Common myeloid progenitor, CD34-positive (primary cell): ENCODE measurements at regions not wholly inside any gene's neighbourhood (a gene's known extent, or its start where the extent isn't known, plus 50 kb on each side); places are given as distances from the start of the nearest gene placed in this dataset.

ENCODE experiments used
- CTCF ChIA-PET: fragments of 350-600 bp; sonication (Branson Sonifier 250); formaldehyde crosslinking; loops from one replicate; lab custom pipeline; 2021; ENCODE audit warnings: antibody characterized with exemption; lab: Charles Lee
- POLR2A ChIA-PET: fragments of 350-600 bp; sonication (Branson Sonifier 250); formaldehyde crosslinking; loops from one replicate; lab custom pipeline; 2021; ENCODE audit warnings: antibody characterized with exemption; lab: Charles Lee
- DNase-seq, 3 donors: peaks; one replicate each; pipeline versions ENCODE4 v3.0.0 to v3.0.0-alpha.2; 2013
- H3K27ac ChIP-seq, 2 experiments: 1 replicate in 1 of 2; 2 replicates in 1 of 2; pipeline ENCODE4 v1.7.0; 2013; ENCODE audit warnings: inconsistent platforms in 2 of 2, low read length in 2 of 2, mild to moderate bottlenecking in 2 of 2, low read depth in 1 of 2, moderate library complexity in 1 of 2; ENCODE audit not compliant: severe bottlenecking in 2 of 2, insufficient read depth in 1 of 2, poor library complexity in 1 of 2
- H3K27me3 ChIP-seq, 5 experiments: replicated peaks in 2 of 5; 1 replicate in 3 of 5; 2 replicates in 2 of 5; pipeline versions ENCODE4 v1.6.1 to v1.7.0; 2013; ENCODE audit warnings: low read length in 4 of 5, mild to moderate bottlenecking in 2 of 5, moderate library complexity in 2 of 5, inconsistent platforms in 1 of 5; ENCODE audit not compliant: insufficient read depth in 5 of 5, control insufficient read depth in 4 of 5
- H3K36me3 ChIP-seq, 4 experiments: 1 replicate in 2 of 4; 2 replicates in 2 of 4; pipeline versions ENCODE4 v1.6.1 to v1.7.0; 2013; ENCODE audit warnings: low read length in 3 of 4, control low read depth in 1 of 4, mild to moderate bottlenecking in 1 of 4; ENCODE audit not compliant: control insufficient read depth in 4 of 4, insufficient read depth in 4 of 4
- H3K4me1 ChIP-seq, 4 experiments: 1 replicate in 3 of 4; 2 replicates in 1 of 4; pipeline versions ENCODE4 v1.6.1 to v1.7.1; 2013; ENCODE audit warnings: low read length in 3 of 4, mild to moderate bottlenecking in 3 of 4, control low read depth in 1 of 4, inconsistent platforms in 1 of 4, moderate library complexity in 1 of 4; ENCODE audit not compliant: control insufficient read depth in 4 of 4, insufficient read depth in 4 of 4; ENCODE audit errors: control extremely low read depth in 1 of 4
- H3K4me3 ChIP-seq, 7 experiments: 1 replicate in 4 of 7; 2 replicates in 3 of 7; pipeline versions ENCODE4 v1.5.1 to v1.7.0; 2013; ENCODE audit warnings: mild to moderate bottlenecking in 7 of 7, low read length in 6 of 7, moderate library complexity in 6 of 7, inconsistent platforms in 2 of 7, low read depth in 2 of 7, control low read depth in 1 of 7; ENCODE audit not compliant: insufficient read depth in 4 of 7, control insufficient read depth in 1 of 7; ENCODE audit errors: extremely low read depth in 1 of 7
- H3K9me3 ChIP-seq, 5 experiments: 1 replicate in 4 of 5; 2 replicates in 1 of 5; pipeline versions ENCODE4 v1.6.1 to v1.7.1; 2013; ENCODE audit warnings: low read length in 4 of 5, mild to moderate bottlenecking in 2 of 5, inconsistent platforms in 1 of 5, low read depth in 1 of 5, moderate library complexity in 1 of 5; ENCODE audit not compliant: control insufficient read depth in 4 of 5, insufficient read depth in 2 of 5; ENCODE audit errors: control extremely low read depth in 1 of 5
- WGBS: methylation state at CpG from one replicate; pipeline ENCODE4 v1.1.5; 2013; ENCODE audit not compliant: insufficient coverage; 5-methylcytosine and 5-hydroxymethylcytosine counted together

DNA sequence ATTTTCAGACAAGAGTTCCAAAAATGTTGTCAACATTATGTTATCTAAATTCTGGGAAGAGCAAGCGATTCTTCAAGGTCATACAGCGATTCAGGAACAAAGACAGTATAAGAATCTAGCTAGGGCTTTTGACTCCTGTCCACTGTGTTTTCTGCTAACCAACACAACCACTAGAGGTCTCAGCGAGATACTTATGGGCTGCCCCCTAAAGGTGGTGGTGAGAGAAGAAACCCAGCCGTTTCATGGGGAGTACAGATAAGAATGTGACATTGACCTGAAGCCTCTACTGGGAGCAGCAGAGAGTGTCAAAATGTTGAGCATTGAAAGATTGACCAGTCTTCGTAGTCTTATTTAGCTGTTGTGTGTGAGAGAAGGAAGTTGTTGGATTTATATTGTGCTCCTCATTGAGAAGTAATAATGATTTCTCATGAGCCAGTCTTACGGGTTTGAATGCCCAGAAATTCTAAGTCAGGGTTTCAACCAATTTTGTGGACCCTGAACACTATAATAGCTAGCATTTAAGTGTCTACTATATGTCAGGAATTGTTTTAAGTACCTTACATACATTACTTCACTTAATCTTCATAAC is 168.3 kb downstream of the SPRY1 start:
- Histone ChIP-seq H3K36me3 (no peaks in the 10 kb centered on the region), H3K27me3 (no peaks in the 10 kb centered on the region), H3K27ac (no peak overlapping the region), H3K9me3 (no peaks in the 10 kb centered on the region), H3K4me1 (peaks cover 0 to 6% (median 3%) of the 10 kb centered on the region in 4 experiments), H3K4me3 (no peak overlapping the region)
- ChIA-PET POLR2A (no interaction called here), CTCF (interaction anchor here (0.6 to 4.8 kb wide), 47 partner anchors 10 to 439 kb away, joined by 3 to 57 read pairs (median 4); partner anchors contain the start of gene SPRY1)
- DNase-seq, result peak; percentile 89 to 93 (median 93)
- 4% methylated on average over 4 of the region's 6 CpGs for WGBS

DNA sequence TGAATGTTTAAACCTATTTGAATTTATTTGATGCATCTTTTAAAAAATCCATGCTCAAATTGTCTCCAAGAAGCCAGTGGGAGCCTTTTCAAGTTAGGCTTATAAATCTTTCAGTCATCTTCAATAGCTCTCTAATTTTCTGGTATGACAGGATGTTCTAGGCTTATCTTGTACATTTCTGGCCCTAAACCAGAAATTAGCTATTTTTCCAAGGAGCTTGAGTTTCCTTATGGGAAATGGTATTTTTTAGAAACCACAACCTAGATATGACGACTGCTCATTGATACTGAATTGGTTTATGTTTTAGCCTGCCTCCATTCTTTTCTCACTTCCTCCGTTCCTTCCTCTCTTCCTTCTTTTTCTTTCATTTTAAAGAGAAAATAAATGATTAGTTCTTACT is 172.3 kb downstream of the SPRY1 start:
- H3K27me3 ChIP-seq, result no peaks in the 10 kb centered on the region
- ChIA-PET CTCF (interaction anchor here (0.7 to 1.4 kb wide), 4 partner anchors 52 to 171 kb away, joined by 3 to 4 read pairs (median 3); no protein-coding TSS in a partner anchor), POLR2A (interaction anchor here (0.6 kb wide), 1 partner anchor 20 kb away, joined by 3 read pairs; no protein-coding TSS in a partner anchor)
- H3K36me3 ChIP-seq, result no peaks in the 10 kb centered on the region
- no peaks in the 10 kb centered on the region for H3K9me3 ChIP-seq
- H3K4me3 ChIP-seq, result no peak overlapping the region
- H3K27ac ChIP-seq, result no peak overlapping the region
- WGBS, result no CpG with 5 or more reads among the region's 2 CpGs
- peaks cover 0 to 5% (median 3%) of the 10 kb centered on the region in 4 experiments for H3K4me1 ChIP-seq
- no peak for DNase-seq

- Histone ChIP-seq H3K36me3 (no peaks in the 10 kb centered on the region), H3K27me3 (no peaks in the 10 kb centered on the region), H3K4me1 (peaks cover 0 to 4% (median 2%) of the 10 kb centered on the region in 4 experiments), H3K4me3 (no peak overlapping the region), H3K27ac (no peak overlapping the region), H3K9me3 (no peaks in the 10 kb centered on the region)
- ChIA-PET CTCF (interaction anchor here (0.7 to 1.4 kb wide), 3 partner anchors 52 to 172 kb away, joined by 3 to 4 read pairs (median 3); no protein-coding TSS in a partner anchor), POLR2A (no interaction called here)
- WGBS, result no CpG with 5 or more reads among the region's 2 CpGs
- no peak for DNase-seq
Measured at GRCh38 chr4:123569541-123569940, 172.9 kb downstream of the SPRY1 start.

GRCh38 chr4:123573866-123574508 is 177.4 kb downstream of the SPRY1 start:
- DNase-seq, result no peak
- H3K27ac ChIP-seq, result no peak overlapping the region
- no peaks in the 10 kb centered on the region for H3K27me3 ChIP-seq
- no peaks in the 10 kb centered on the region for H3K36me3 ChIP-seq
- WGBS, result 98% methylated on average over 7 of the region's 8 CpGs
- H3K9me3 ChIP-seq, result no peaks in the 10 kb centered on the region
- CTCF ChIA-PET, result interaction anchor here (1.4 to 3.1 kb wide), 2 partner anchors 9 to 38 kb away, joined by 3 to 17 read pairs; no protein-coding TSS in a partner anchor
- H3K4me1 ChIP-seq, result no peaks in the 10 kb centered on the region
- H3K4me3 ChIP-seq, result no peak overlapping the region
- POLR2A ChIA-PET, result no interaction called here

DNA sequence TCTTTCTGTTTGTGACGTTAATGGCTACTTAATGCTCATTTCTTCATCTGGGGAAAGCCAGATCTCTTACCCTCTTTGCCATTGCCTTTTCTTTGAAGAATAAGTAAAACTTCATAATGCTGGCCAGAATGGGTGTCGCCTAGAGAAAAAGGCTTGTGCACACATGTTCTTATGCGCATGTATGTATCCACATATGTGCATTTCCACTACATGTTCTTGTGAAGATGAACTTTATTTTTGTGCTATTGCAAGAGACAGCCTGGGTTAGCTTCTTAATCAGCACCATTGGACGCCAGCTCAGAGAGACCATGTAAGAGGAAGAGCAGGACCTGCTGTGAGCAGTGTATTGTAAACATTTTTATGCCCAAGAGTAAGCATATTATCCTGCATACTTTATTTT is 178.7 kb downstream of the SPRY1 start:
- no peaks in the 10 kb centered on the region for H3K27me3 ChIP-seq
- H3K27ac ChIP-seq, result no peak overlapping the region
- DNase-seq, result no peak
- peaks cover 0 to 1% (median 0%) of the 10 kb centered on the region in 5 experiments for H3K9me3 ChIP-seq
- CTCF ChIA-PET, result interaction anchor here (1.0 to 3.1 kb wide), 4 partner anchors 11 to 25 kb away, joined by 3 to 17 read pairs (median 3); no protein-coding TSS in a partner anchor
- H3K36me3 ChIP-seq, result no peaks in the 10 kb centered on the region
- H3K4me3 ChIP-seq, result no peak overlapping the region
- H3K4me1 ChIP-seq, result no peaks in the 10 kb centered on the region
- POLR2A ChIA-PET, result interaction anchor here (0.6 kb wide), 1 partner anchor 176 kb away, joined by 3 read pairs; no protein-coding TSS in a partner anchor
- 100% methylated on average over 3 of the region's 4 CpGs for WGBS

DNA sequence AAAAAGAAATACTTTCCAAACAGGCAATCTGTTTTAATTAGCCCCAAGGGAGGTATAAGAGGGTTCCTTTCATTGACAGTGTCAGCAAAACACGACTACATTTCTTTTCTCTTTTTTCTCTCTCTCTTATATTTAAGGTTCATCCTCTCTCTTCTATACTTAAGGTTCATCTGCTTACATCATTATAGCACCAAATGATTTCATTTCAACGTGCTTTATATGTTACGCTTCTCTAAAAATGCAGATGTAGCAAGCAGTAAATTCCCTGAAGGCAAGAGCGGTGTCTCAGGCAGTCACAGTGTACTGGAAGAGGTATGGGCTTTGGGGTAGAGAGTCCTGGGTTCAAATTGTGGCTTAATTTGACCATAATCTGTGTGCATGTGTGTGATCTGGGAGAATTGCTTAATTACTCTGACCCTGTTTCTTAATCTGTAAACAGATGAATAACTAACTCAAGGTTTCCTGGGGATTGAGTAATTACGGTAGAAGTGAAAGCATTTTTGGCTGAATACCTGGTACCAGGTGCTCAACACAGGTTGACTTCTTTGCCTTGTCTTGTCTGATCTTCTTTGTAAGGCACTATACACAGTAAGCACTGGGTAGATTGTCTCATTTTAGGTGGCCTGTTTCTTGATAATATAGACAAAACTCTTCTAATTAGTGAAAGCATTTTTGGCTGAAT is 180.8 kb downstream of the SPRY1 start:
- 100% methylated on average over 2 of the region's 5 CpGs for WGBS
- H3K36me3 ChIP-seq, result no peaks in the 10 kb centered on the region
- no peak overlapping the region for H3K4me3 ChIP-seq
- POLR2A ChIA-PET, result no interaction called here
- H3K27ac ChIP-seq, result no peak overlapping the region
- H3K9me3 ChIP-seq, result peaks cover 0 to 17% (median 8%) of the 10 kb centered on the region in 5 experiments
- no peak for DNase-seq
- CTCF ChIA-PET, result interaction anchor here (1.3 to 3.1 kb wide), 2 partner anchors 11 to 13 kb away, joined by 4 to 17 read pairs; no protein-coding TSS in a partner anchor
- H3K4me1 ChIP-seq, result no peaks in the 10 kb centered on the region
- H3K27me3 ChIP-seq, result no peaks in the 10 kb centered on the region
